GM19035 (cell line): ENCODE measurements at regions not wholly inside any gene's neighbourhood (a gene's known extent, or its start where the extent isn't known, plus 50 kb on each side); places are given as distances from the start of the nearest gene placed in this dataset.
"Not testable (repeated sequence)": the region's sequence is repeated elsewhere in the genome, so short reads cannot be mapped to it uniquely, and the experiment has no call there.

Experiments
- ATAC-seq: cut with Tn5 transposase; IDR thresholded peaks from one replicate; pipeline ENCODE4 v1.9.1; 2021; ENCODE audit not compliant: unreplicated experiment

DNA sequence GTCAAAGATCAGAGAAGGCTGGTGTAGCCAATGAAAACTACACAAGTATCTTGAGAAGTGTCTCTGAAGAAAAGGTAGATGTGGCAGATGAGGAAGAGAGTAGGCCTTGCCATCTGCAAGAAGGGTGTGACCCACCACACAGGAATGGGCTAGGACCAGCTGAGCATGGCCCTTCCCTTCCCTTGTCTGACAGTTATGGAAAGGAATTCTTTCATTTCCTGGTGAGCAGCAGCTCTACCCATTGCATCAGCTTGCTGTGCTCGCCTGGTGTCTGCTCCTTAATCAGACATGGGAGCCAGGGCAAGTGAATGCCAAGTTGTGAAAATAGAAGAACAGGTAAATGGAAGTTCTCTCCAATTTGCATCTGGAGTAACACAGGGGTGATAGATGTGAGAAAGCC is 145.2 kb upstream of the KRR1 start:
- no peak for ATAC-seq

DNA sequence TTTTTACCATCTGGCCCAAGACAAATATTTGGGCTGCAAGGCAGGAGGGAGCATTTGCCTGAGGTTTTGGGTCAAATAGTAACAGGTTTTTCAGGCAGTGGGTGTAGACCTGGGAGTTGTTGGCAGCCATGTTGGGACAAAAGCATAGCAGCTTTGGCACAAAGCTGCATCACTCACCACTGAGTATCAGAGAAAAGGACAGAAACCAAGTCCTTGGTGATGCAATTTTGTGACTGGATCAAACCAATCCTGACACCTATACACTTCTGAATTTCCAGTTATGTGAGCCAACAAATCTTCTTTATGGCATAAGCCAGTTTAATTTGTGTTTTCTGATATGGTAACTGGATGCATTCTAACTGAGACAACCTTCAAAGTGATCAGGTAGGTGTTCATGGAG is 144.8 kb upstream of the KRR1 start:
- ATAC-seq = no peak

DNA sequence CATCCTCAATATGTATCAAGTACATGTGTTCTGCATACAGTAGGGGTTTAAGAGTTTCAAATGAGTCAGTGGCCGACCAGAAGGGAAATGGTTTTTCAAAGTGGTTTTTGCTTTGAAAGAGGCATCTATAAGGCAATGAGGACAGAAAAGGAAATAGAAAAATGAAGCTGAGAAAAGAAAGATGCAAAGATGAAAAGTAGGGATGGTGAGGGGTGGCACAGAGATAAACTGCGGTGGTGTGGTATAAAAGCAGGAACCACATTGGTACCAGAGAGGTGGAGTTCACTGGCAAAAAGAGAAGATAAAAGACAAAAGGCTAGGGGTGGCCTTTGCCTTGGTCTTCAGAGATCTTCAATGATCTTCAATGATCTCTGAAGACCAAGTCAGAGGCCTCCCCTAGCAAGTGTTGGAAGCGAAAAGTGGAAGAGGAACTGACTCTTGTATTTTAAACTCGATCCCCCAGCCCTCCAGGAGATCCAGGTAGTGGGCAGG is 144.0 kb upstream of the KRR1 start:
- ATAC-seq = peak; percentile 60

DNA sequence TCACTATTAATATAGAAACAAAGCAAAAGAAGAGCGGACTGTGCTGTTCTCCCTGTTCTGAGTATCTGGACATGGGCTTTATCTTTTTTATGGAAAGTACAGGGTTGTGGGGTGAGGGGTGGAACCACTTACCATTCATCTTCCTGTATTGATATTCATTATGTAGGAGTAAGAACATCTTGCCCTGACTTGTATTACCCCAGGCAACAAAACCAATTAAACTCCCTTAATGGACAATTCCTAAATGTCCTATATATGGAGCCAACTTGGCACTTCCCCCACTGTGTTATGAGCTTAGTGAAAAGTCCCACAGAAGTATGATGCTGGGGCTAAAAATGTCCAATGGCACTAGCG is 139.9 kb upstream of the KRR1 start:
- no peak for ATAC-seq

DNA sequence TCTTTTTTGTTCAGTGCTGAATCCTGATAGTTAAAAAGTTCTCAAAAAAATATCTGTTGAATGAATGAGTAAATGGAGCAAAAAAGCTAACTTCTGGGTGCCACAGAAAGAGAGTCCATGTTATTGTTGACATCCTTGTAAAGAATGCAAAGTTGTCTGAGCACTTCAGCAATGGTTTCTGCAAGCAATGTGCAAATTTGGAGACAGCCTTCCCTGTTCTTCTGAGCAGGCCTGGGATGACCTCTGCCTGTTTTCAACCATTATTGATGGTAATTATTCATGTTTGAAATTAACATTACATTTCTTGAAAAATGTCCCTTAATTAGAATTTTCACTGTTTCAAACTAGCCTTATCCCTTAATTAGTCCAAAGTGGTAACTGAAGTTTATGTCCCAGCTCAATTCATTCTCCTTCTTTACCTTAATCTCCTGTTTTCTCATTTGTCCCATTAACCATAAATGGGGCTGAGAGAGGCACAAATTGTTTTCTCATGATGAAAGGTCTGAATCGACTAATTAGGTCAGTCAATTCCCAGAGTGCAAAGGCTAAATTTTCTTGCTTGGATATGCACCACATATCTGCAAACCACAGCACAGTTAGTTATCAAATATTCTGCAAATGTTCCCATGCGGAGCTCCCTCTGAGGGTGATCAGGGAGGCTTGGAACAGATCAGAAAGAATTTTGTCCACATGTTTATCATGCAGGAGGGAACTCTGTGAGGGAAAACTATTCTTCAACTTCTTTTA is 139.4 kb upstream of the KRR1 start:
- no peak for ATAC-seq

DNA sequence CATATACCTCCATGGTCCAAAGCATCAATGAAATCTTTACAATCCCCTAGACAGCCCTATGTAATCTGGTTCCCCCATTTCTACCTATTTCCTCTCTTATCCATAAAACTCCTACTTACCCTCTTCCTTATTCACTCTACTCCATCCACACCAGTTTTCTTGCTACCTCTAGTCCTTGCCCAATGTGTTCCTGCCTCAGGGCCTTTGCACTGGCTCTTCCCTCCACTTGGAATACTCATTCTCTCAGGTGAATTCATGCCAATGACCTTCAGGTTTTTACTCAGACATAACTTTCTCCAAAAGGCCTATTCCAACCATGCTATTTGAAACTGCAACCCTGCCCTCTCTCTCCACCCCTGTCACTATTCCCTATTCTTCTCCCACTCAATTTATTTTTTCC is 138.7 kb upstream of the KRR1 start:
- no peak for ATAC-seq

DNA sequence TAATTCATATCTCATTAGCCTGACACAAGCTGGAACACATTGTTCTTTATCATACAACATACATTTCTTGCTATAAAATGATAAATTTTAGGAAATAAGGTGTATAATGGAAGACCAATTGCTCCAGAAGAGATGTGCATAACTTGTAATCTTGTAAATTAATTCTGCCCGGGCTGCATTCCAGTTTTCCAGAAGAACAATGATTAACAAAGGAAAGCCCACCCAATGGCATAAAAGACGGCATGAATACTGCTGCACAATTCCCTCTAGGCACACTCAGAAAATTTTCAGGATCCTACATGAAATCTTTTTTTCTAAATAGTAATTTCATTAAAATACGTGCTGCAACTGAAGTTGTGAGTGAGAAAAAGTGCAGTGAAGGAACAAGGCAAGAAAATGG is 137.4 kb upstream of the KRR1 start:
- ATAC-seq = no peak

DNA sequence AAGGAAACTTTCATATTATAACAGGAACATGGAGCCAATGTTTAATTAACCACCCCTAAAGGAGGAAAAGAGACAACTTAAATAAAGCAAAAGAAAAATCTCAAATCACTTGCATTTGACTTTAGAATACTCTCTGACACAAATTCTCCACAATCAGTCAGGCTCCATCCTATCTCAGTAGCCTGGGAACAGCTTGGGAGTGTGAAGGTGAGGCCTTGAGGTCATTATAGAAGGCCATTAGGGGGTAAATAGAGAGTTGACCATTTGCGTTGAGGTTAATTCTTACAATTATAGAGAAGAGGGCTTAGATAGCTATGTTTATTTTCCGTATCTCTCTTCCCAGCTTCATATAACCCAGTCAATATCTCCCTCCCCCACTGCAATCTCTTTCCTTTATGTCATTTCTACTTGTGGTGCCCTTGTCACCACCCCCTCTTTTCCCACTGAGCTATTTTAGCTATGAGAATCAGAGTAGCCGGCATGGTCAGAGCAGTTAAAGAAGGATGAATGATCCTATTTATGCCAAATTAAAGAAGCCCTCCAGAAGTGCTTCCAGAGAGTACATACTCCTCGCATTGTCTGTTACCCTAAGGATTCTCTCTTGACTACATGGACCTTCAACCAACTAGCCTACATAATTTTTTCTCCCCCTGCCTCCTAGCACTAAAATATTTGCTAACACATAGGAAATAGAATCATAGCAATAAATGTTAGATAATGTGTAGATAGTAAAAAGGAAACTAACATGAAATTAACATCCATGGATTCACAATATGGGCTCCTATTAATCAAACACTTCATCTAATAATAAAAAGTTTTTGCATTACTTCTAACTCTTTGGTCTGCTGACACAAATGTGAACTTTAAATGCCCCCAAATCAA is 135.2 kb upstream of the KRR1 start:
- no peak for ATAC-seq

DNA sequence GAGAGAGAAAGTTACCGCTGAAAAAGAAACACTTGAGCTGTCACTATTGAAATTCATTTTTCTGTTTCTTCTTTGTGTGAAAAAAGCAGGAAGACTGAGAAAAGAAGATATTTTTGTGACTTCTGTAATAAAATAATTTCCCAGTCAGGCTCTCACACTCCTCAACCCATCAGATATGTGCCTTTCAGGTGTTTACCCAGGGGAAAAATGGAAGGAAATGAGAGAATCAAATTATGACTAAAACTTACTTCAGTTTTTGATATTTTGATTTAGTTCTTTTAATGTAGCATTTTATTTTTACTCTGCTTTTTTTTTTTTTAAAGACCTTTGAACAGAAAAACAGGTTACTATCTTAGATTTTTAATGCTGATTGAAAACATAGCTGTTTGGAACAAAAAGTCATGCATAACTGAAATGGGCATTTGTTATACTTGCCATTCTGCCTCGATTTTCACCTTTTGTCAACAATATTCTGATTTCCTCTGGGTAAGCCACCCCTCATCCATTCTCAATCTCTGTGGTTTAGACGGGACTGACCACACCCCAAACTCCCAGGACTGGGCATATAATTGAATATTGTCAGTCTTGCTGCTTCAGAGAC is 133.2 kb upstream of the KRR1 start:
- no peak for ATAC-seq

DNA sequence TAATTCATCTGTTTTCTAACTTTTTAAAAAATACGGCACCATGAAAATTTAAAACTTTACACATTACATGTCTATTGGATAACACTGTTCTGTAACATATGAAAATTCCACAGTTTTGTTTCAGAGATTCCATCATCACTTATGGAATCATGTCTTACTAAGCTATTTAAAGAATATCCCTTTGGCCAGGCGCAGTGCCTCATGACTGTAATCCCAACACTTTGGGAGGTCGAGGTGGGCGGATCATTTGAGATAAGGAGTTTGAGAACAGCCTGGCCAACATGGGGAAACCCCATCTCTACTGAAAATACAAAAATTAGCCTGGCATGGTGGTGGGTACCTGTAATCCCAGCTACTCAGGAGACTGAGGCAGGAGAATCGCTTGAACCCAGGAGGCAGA is 131.7 kb upstream of the KRR1 start:
- ATAC-seq = not testable (repeated sequence)

DNA sequence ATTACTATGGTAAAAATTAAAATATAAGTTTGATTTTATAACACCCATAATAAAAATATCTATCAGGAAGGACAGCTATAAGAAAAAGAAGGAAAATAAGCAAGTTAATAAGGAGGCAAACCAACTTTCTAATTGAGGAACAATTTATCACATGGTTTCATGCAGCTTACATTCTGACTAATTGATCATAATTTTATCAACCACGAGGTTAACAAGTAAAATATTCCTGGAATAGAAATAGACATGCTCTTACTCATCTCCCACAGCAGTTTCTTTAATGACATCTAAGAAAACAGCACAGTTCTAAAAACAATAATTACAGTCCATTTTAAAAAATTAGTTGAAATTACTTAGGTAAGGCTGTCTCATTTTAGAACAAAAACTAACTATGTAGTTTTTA is 130.8 kb upstream of the KRR1 start:
- no peak for ATAC-seq

DNA sequence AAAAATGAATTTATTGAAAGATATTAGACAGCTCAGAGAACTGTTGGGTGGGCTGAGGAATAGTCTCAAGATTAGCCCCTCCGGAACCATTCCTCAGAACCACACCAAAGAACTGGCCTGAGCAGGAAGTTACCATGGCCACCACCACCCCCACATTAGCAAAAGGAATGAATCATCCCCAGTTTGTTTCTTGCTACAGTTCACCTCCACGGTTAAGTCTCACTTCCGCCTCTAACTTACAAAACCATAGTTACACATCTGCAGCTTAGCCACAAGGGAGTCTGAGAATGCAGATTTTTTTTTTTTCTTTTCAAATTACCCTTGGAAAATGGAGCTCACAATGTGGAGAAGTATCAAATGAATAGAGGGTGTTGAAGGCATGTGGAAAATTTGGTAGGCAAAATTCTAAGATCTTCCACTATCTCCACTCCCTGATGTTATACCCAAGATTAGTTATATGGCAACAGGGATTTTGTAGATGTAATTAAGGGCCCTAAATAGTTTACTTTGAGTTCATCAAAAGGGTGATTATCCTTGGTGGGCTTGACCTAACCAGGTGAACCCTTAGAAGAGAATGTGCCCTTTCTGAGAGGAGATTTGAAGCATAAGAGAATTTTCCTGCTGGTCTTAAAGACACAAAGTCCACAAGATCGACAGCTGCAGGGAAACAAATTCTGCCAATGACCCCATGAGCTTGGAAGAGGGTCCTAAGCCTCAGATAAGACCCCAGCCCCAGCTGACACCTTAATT is 129.8 kb upstream of the KRR1 start:
- peak; percentile 100 for ATAC-seq

DNA sequence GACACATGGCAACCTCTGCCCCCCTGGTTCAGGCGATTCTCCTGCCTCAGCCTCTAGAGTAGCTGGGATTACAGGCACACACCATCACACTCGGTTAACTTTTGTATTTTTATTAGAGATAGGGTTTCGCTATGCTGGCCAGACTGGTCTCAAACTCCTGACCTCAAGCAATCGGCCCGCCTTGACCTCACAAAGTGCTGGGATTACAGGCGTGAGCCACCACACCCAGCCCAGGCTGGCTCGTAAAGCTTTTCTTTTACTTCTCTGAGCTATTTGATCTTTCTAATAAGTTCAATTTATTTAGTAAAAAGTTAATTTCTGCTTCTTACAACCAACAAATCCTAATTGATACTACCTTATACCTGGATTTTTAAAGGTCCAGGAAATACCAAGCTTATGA is 127.4 kb upstream of the KRR1 start:
- no peak for ATAC-seq

DNA sequence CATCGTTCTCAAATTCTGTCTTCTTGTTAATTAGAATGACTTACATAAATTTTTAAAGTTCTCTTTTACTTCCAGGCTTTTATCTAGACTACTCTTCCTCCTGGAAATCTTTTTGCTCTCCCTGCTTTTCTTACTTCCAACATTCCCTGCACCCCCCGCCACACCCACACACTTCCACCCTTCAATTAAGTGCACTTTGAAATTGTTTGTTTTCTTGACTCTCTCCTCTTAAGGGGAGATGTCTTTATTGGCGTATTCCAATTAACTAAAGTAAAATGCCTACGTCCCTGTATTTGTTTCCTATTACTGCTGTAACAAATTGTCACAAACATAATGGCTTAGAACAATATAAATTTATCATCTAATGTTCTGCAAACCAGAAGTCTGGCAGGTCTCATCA is 125.2 kb upstream of the KRR1 start:
- no peak for ATAC-seq

DNA sequence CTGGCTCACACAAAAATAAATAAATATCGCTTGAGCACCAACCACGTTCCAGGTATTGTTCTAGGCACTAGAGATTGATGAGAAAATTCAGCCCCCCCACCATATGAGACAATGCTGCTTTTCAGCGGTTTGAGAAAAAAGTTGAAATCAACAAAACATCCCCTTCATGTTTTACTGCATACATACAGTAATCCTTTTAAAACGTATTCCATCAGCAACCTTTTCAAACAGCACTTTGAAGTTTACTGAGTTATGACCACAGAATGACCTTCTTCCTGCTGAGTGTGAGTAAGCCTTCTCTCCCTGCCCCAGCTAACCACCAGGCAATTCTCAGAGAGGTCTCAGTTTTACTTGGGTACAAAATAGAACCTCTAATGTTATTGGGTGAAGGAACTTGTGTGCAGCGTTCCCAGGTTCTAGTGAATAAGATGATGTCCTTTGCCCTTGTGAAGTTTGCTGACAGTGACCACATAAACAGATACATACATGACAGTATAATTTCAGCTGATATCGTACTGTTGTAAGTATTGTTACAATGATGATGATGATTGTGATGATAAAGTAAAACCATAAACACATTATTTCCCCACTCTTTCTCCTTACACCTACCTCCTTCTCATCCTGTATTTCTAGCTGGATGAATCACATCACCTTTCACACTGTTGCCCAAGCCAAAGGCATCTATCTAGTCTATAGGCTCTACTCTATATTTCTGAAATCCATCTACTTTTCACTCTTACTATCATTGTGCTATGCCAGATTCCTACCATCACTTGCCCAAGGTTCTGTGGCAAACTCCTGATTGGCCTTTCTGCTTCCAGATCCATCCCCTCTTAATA is 124.4 kb upstream of the KRR1 start:
- ATAC-seq = no peak

DNA sequence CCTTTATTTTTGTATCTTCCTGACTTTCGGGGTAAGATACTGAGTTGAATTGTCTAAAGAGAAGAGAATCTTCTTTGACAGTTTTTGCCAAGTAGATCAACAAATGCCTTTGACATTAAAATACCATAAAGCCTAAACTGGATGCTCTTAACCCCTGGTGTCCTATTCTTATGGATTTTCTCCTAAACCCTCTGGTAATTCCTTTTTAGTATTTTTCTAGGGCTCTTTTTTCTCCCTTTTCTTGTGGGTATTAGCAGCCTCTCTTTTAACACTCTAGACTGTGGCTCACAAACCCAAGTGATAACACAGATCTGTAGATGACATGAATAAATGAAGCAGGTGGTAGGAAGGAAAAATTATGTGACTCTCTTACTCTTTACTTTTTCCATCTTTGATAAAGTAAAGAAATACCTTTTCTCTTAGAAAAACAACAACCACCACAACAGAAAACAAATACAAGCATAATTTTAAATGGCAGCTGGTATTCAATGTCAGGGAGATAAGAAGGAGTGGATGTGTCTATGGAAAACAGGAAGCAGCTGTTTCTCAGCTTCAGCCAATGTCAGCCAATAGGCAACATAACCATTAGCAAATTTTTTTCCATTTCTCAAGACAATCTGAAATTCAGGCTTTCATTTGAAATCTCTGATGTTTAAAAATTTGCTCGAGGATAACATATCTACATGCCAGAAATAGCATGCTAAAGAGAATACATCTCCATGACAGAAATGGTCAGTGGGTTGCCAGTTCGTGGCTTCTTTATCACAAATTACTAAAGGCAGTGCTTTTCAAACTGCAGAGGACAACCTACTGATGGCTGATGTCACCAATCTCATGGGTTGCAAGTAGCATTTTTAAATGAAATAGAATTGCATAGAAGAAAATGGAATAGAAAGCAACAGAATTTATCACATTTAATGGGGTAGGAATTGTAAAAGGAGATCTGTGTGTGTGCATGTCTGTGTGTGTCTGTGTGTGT is 123.1 kb upstream of the KRR1 start:
- no peak for ATAC-seq

DNA sequence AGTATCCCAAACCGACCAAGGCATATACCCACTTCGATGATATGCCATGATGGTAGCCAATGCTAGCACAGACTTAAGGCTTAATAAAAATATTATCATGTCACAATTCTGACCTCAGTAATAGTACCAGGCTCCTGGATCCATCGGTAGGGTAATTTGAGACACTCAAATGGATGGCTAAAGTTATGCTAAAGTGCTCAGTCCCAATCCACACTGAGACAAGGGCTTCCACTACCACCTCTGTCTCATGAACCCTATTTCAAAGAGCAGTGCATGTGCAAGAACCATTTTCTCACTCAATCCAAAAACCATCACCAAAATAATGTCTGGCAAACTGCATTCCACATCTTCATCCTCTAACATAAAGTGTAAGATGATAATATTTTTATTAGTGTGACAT is 122.4 kb upstream of the KRR1 start:
- no peak for ATAC-seq

DNA sequence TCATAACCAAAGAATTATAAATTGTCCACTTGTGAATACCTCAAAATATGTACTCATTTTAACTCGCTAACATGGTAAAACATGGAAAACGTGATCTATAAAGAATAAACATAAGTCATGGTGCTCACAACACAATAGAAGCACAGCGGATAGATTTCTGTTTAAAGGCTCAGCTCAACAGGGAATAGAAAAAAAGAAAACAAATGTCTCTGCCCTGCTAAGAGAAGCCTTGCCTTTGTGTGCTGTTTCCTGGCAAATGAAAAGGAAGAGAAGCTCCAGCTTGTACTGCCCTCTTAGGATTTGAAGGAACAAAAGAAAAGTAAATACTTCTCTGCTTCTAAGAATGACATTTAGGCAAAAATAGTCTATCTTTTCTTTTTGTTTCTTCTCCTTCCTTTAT is 121.0 kb upstream of the KRR1 start:
- no peak for ATAC-seq

DNA sequence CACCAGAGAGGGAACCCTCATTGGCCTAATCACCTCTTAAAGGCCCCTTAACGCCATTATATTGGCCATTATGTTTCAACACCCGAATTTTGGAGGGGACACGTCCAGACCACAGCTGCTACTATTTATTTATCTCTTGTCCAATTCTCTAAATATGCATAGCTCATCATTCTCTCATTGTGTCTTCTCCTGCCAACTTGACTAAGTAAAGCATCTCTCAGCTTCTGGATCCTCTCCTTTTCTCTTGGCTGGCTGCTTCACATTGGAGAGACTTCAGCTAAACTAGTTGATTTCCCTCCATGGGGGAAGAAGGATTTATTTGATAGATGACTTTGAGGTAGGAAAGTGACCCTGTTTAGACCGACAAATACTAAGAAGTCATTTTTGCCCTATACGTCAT is 120.4 kb upstream of the KRR1 start:
- ATAC-seq = no peak
